GM21825 (cell line): ENCODE measurements at regions not wholly inside any gene's neighbourhood (a gene's known extent, or its start where the extent isn't known, plus 50 kb on each side); places are given as distances from the start of the nearest gene placed in this dataset.
"Not testable (repeated sequence)": the region's sequence is repeated elsewhere in the genome, so short reads cannot be mapped to it uniquely, and the experiment has no call there.

Experiments used
- ATAC-seq: cut with Tn5 transposase; IDR thresholded peaks from one replicate; pipeline ENCODE4 v1.9.1; 2021; ENCODE audit warnings: mild to moderate bottlenecking, moderate library complexity; ENCODE audit not compliant: unreplicated experiment

DNA sequence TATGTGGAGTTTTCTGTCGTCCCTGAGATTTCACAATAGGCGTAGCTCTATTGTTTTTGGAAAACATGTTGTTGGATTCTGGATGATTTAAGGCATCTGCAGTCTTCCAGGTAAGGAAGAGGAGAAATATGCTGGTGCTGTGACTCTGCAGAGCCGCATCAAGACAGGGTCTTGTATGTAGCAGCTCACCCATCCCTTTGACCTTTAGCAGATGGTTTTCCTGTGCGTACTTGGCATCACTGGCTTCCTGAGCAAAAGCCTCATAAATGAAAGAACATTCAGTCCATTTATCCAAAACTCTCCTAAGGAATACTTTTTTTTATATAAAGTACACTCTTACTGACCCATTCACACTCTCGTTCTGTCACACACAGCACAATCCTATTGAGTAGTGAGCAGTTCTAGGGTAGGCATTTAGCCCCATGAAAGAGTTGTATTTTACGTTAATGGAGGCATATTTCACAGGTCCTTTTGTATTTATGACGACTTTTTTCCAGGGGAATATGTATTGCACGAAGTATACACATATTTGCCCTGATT, 443.9 kb downstream of the STK39 start:
- ATAC-seq, result no peak

DNA sequence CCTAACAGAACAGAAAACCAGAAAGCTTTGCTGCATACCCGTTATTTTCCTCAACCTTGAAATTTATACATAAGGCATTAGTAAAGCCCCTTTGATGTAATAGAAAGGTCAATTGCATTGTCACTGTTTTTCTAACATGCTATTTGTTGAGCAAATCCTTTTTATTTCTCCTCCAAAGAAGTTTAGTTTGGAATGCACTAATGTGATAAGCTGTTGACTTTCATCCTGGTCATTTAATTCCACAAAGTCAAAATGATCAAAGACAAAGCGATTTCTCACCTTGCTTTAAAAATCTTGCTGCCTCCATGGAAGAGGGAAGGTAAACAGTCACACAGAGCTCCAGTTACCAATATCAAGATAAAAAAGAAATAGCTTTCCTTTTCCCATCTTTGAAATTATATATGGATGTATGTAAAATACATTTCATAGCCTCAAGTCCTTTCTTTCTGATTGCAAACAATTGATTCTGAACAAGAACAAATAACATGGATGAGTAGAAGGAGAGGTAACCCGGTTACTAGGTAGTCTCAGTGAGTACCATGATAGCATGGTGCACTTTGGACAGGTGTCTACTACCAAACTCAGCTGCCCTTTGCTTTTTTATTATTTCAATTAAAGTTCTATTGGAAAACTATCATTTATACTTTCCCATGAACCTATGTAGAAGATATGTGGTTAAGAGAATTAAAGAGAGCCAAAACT, 452.7 kb downstream of the STK39 start:
- no peak for ATAC-seq

DNA sequence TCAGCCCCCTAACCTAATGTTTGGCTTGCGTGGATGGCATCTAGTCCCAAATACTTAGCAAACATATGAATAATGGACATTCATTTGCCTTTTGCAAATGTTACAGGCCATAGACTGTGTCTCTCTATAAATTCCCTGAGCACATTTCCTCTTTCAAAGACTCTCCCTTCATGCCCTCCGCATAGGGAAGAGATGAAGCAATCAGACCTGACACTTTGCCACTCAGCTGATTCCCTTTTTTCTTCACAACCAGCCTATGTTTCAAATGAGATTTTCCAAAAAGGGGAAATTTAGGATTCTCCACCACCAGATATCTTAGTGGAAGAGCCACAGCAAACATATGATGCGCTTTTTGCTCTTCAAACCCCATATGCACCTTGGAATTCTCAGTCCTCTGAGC, 453.7 kb downstream of the STK39 start:
- ATAC-seq, result no peak

DNA sequence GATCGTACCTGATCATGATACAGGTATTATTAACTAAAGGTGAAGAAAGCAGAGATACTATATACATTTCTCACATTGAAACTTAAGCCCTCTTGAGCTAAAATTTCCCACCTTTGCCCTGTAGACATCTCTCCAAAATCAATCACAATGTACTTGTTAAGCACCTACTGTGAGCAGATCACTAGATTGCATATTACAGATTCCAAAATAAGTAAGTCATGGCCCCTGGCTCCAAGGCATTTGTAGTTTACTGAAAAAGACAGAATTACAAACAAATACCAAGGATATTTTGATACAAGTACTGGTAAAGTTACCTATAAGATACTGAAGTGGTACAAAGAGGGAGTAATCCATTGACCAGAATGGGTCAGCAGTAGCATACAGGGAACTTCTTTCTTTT, 455.3 kb downstream of the STK39 start:
- no peak for ATAC-seq

DNA sequence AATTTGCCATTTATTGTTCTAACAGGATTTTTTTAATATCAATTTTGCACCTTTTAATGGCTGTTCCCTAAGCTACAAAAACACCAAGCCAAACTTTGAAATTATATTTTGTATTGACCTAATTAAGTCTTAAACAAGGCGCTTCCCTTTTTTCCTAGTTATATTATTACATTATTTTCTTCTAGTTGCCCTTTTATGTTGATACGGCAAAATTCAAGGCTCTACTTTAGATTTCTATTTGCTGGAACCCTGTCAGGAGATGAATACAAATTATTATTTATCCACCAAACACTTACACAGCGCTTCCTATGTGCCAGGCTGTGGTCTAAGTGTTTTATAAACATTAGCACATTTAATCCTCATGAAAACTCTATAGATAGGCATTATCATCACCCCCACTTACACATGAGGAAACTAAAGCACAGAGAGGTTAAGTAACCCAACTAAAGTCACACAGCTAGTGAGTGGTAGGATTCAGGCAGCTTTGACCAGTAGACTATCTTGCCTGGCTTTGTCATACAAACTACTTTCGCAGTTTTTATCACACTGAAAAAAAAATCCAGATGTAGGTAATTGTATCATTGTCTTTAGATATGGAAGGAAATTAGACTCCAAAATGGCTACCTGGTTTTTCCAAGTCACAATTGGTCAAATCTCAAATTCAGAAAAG, 456.5 kb downstream of the STK39 start:
- ATAC-seq, result no peak

DNA sequence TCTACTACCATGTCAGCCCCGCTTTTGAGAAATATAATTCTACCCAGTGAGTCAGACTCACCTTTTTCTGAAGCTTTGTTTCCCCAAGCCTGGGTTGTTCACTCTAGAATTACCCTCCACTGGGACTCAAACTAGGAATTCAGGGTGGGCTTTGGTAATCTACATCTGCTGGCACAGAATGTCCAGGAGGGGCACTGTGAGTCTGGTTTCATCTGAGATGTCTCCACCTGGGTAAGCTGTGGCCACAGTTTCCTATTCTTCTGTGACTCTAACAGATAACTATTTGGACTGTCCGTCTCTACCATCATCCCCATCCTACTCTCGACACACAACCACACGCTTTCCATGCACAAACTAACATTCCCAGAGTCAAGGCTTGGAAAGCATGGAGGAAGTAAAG, 457.2 kb downstream of the STK39 start:
- ATAC-seq, result no peak

DNA sequence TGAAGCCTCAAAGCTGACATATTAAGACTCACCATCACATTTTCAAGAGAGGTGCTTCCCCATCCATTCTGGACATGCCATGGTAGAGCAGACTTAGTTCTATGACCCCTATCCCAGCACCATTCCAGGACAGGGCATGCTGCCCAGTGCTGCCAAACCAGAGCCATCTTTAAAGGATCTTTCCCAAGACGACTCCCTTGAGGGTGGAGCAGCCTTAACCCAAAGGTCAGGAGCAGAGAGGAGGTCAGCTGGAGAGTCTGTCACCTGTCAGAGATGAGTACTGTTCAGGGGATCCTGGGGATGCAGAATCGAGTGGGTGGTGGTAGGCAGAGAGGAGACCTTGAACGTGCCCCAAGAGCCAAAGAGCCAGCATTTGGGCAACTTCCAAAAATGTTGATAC, 459.8 kb downstream of the STK39 start:
- no peak for ATAC-seq

DNA sequence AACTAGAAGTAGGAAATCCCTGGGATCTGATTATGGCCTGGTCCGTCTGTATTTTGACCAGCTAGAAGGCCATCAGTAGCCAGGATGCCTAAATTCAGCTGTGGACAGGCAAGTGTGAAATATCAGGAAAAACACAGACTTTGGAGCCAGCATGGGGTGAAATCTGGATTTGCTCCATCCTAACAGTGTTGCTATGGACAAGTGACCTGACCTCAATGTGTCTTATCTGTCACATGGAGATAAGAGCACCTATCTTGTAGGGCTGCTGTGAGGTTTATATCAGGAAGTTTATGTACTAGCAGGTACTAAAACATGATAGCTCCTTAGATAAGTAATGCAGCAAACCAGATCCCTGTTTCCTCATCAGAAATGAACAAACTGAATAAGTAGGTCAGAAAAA, 460.4 kb downstream of the STK39 start:
- ATAC-seq, result no peak

DNA sequence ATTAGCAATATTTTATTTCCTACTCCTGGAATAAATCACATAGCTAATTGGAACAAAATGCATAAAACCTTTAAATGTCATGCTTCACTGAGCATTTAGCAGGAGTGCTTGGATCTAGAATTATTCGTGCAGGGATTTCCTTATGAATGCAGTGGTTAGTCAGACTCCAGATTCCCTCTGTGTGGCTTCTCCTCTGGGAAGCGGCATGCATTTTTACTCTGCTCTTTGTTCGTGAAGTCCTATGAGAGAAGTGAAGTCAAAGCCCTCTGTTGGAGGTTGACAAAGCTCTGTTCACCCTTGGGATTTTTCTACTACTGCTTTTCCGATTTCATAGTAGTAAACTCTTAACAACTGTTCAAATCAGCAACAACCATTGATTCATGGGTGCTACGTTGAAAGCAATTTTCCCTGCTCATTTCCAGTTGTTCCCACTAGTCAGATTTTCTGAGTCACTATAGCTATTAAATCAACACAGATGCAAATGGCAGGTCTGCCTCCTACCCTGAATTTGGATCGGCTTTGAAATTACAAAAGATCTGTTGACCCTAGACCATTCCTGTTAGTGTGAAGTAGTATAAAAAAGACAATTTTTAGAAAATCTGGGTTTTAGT, 461.7 kb downstream of the STK39 start:
- ATAC-seq, result no peak

DNA sequence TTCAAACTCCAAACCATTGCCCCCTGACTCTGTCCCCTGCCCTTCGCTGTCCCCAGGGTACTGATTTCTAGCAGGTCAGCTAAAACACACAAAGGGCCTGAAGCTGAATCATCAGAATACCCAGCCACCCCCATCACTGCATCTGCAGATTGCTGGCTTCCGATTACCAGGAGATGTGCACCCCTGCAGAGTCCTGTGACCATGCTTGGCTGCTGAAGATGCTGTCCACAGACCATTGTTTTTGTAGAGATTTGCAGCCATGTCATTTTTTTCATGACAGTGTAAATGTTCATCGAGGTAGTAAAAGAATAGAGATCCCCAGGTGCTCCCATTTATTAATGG, 463.3 kb downstream of the STK39 start:
- no peak for ATAC-seq

DNA sequence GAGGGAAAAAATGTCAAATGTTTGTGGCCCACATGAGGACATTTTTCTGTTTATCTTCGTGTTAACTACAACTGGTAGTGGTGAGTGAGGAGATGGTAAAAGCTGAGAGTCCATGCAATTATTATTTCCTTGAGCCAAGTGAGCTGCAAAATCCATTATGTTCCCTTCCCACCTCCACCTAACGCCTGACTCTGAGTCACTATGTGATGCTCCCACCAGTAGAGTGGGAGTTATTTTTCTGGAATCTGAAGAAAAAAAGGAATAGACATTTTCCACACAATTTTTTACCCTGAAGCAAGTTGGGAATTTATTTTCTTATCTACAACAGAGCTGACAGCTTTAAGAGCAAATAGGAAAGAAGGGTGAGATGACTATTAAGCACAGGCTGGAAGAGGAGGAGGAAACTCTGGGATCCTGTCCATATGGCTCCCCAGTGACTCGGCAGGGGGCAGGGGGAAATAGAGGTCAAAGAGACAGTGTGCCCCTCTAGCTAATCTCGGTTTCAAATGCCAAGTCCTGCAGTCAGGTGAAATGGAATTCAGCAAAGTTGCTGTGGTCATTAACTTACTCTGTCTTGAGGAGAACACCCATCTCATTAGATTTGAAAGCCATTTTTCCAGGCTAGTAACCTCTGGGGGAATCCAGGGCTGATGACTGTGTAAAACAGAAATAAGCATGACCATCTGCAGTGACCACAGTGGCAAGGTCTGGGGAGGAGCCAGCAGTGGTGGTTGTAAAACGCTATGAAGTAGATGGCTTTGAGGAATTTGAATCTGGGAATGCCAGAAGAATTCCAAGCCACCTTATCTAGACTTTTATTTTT, 463.9 kb downstream of the STK39 start:
- no peak for ATAC-seq

DNA sequence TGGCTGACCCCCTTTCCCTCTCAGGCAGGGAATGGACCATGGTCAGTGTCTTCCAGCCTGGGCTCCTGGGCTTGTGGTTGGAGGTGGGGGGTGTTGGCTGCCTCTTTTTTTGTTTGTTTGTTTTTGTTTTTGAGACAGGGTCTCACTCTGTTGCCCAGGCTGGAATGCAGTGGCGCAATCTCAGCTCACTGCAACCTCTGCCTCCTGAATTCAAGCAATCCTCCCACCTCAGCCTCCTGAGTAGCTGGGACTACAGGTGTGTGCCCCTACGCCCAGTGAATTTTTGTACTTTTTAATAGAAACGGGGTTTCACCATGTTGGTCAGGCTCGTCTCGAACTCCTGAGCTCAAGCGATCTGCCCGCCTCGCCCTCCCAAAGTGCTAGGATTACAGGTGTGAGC, 465.8 kb downstream of the STK39 start:
- ATAC-seq, result not testable (repeated sequence)

DNA sequence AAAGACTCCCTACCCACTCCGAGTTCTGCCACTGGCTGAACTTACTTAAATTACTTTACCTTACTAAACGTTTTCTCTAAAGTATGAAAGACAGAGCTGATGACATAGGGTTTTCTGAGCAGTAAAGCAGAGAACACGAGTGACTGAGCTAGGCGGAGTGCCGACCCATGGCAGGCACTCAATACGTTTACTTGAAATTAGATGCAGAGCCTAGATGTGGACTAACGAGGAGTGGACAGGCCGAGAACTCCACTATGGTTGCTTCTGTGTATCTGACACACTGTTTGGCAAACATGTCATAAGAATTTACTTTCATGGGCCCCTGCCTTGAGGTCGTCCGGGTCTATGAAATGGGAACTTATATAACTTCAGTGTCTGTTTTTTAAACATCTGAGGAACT, 471.0 kb downstream of the STK39 start:
- no peak for ATAC-seq

DNA sequence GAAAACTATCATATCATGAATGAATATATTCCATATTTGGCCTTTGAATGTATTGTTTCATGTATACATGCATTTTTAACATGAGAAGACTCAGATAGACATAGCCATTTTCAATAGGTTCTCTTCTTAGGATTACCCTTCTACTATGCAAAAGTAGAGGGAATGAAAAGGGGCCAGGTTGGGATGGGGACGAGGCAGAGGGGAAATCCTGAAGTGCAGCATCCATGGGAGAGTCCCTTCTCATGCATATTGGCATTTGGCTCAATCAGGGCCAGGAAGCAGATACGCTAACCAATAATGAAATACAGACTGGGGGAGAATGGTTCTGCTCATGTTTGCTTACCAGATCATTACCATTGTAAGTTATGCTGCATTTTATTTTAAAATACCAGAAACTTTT, 475.8 kb downstream of the STK39 start:
- ATAC-seq, result no peak

DNA sequence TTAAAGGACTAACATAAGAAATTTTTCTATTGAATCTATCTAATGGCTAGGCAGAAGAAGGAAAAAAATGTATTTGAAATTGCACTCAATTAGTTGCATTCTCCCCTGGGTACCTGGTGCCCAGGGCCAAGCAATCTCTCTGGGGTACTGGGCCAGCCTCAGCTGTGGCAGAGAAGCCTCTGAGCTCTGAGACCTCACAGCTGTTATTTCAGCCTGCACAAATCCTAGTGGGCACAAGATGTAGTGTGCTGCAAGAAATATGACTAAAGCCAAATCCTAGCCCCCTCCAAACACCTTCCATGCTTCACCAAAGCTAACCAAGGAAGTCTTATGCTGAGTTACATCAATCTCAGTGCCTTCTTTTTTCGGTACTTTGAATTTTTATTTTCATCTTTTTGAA, 478.4 kb downstream of the STK39 start:
- ATAC-seq, result no peak

DNA sequence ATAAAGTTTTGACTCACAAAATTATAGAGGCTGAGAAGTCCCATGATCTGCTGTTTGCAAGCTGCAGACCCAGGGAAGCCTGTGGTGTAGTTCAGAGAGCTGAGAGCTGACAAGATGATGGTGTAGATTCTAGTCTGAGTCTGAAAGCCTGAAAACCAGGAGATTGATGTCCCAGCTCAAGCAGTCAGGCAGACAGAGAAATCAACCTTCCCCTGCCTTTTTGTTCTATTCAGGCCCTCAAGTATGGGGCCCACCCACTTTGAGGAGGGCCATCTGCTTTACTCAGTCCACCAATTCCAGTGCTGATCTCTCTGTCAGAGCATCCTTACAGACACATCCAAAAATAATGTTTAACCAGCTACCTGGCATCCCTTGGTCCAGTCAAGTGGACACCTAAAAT, 479.6 kb downstream of the STK39 start:
- no peak for ATAC-seq

DNA sequence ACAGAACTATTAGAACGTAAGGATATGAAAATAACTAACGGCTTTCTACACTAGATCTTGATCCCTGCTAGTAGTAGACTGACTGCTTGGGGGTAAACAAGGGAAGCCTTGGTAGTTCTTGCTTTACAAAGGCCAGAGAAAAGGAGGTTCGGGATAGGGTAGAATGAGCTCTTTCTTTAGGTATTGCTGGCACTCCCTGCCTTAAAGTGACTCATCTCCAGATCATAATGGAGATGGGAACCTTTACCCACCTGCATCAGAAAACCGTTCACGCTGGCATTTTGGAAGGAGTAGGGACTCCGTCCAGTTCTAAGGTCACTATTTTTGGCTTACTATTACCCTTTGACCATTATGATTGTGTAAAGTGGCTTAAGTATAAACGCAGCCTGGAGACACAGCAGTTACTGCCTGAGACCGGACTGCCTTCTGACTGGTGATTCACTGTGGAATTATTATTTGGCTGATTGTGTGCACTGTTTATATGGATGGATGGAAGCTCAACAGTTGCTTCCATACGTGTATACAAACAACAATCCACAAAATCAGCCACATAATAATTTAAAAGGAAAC, 482.5 kb downstream of the STK39 start:
- ATAC-seq, result no peak

DNA sequence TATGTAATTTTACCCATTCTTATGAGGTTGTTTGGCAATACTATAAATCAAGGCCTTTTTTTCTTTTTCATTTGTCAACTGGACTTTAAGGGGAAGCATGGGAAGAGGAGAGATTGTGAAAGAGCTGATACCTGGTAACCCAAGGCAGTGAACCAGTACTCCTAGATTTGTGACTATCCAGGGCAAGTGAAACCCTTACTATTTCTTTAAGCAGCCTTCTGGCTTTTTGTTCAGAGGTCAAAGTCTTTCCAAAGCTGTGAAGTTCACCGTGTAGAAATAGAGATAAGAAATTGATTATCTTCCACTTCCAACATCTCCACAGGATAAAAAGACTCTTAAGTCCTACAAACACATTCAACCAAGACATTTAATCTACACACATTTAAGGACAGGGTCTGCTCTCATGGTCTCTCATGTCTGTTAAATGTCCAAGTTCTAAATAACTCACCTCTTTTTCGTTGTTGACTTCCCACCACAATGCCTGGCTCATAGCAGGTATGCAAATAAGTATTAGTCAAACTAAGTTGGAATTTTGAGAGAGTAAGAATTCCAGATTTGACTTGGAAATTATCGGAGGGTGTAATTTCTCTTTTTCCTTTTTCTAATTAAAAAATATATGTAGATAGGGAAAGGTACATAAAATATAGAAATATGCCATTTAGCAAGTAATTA, 485.8 kb downstream of the STK39 start:
- no peak for ATAC-seq

DNA sequence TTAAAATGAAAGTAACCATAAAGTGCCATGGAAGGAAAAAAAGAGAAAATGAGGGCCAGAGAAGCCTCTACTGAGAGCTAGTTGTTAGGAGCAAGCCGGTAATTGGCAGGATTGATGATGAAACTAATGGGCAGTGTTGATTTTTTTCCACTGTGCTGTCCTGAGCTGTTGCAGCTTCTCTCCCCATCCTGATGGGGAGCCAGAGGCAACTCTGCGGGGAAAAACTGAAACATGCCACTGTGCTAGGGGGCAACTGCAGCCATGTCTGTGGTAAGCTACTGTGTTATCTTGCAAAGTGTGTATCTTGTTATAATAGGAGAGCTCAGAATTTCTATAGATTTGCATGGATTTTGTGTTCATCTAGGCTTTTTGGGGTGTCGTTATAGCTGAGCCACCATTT, 487.9 kb downstream of the STK39 start:
- ATAC-seq, result no peak

DNA sequence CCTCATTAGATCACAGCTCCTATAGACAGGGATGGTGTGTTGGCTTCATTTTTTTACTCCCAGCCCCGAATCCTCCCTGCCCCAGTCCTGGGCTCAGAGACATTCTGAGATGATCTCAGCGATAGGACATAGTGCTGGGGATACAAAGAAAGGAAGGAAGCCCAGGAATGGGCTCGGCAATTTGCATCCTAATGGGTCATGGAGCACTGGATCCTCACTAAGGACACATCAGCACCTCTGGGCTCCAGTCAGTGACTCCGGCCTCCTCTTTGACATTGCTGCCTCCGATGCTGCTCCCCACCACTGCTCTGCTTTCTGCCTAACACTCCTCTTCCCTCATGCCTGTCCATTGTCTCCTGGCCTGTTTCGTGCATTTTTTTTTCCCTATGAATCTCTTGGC, 489.1 kb downstream of the STK39 start:
- no peak for ATAC-seq

DNA sequence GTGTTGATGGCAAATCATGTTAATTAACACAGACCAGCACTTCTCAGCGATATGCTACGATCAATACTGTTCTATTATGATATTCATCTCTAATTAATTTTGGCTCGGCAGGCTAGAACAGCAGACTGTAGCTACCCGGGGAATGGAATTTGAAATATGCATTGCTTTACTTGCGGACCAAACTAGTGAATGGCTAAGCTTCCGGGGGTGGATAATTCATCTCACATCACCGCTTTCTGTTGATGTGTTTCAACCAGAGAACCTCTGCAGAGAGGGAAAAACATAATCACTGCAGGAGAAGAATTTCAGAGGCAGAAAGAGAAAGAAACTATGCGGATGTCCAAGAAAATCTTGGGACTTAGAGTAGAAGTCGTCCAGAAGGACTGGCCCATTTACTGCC, 490.9 kb downstream of the STK39 start:
- no peak for ATAC-seq
